SU-DHL-6 (cell line): ENCODE measurements at regions not wholly inside any gene's neighbourhood (a gene's known extent, or its start where the extent isn't known, plus 50 kb on each side); places are given as distances from the start of the nearest gene placed in this dataset.

ENCODE experiments used
- H2AFZ ChIP-seq: fragments of 200-600 bp; sonication (generic); 2 replicates; pipeline ENCODE4 v1.6.1; 2014; ENCODE audit warnings: low read depth, mild to moderate bottlenecking, moderate library complexity, mixed read lengths, antibody characterized with exemption, low read length; ENCODE audit not compliant: severe bottlenecking
- H3F3A ChIP-seq: fragments of 200-600 bp; shearing (Covaris generic); 2 replicates; pipeline ENCODE4 v1.6.0; 2016; ENCODE audit warnings: antibody characterized with exemption, mild to moderate bottlenecking; ENCODE audit not compliant: insufficient read depth
- H3K27ac ChIP-seq: fragments of 200-600 bp; sonication (generic); 2 replicates; pipeline ENCODE4 v1.5.1; 2016; ENCODE audit warnings: low read depth, mild to moderate bottlenecking, low read length, moderate library complexity, mixed read lengths
- H3K27me3 ChIP-seq: fragments of 200-600 bp; sonication (generic), shearing (Covaris generic); 2 replicates; pipeline ENCODE4 v1.6.0; 2014; ENCODE audit warnings: mild to moderate bottlenecking, low read length
- H3K36me3 ChIP-seq: fragments of 200-600 bp; sonication (generic); 2 replicates; pipeline ENCODE4 v1.6.1; 2014; ENCODE audit warnings: mild to moderate bottlenecking, low read length, mixed read lengths
- H3K4me2 ChIP-seq: fragments of 300-600, 200-600 bp; shearing (Covaris generic), sonication (generic); 2 replicates; pipeline ENCODE4 v1.6.0; 2014; ENCODE audit warnings: low read length, low read depth, mild to moderate bottlenecking; ENCODE audit not compliant: poor library complexity, severe bottlenecking
- H3K4me3 ChIP-seq: fragments of 200-600 bp; sonication (generic); 2 replicates; pipeline ENCODE4 v1.5.1; 2014; ENCODE audit warnings: antibody characterized with exemption, low read length, mild to moderate bottlenecking, mixed read lengths; ENCODE audit not compliant: insufficient read depth, poor library complexity, severe bottlenecking
- H3K79me2 ChIP-seq: fragments of 200-600 bp; sonication (generic); 2 replicates; pipeline ENCODE4 v1.6.1; 2014; ENCODE audit warnings: mild to moderate bottlenecking, low read length, moderate library complexity; ENCODE audit not compliant: insufficient read depth
- H3K9ac ChIP-seq: fragments of 200-600 bp; sonication (generic); 2 replicates; pipeline ENCODE4 v1.7.0; 2014; ENCODE audit warnings: mild to moderate bottlenecking, low read length
- H3K9me2 ChIP-seq: fragments of 200-600 bp; sonication (generic); replicated peaks from 2 replicates; pipeline ENCODE4 v1.6.1; 2014; ENCODE audit warnings: low read length; ENCODE audit not compliant: insufficient read depth
- H3K9me3 ChIP-seq: fragments of 200-600 bp; sonication (generic); 2 replicates; pipeline ENCODE4 v1.6.1; 2014; ENCODE audit warnings: low read length, mixed read lengths; ENCODE audit not compliant: insufficient read depth
- H4K20me1 ChIP-seq: fragments of 200-600 bp; sonication (generic); 2 replicates; pipeline ENCODE4 v1.6.1; 2014; ENCODE audit warnings: low read depth, mild to moderate bottlenecking, antibody characterized with exemption, low read length, moderate library complexity, mixed read lengths
- EZH2phosphoT487 ChIP-seq: fragments of 200-600 bp; sonication (generic), shearing (Covaris generic); conservative IDR thresholded peaks from 2 replicates; pipeline ENCODE4 v1.6.1; 2018; ENCODE audit warnings: mild to moderate bottlenecking, antibody characterized with exemption, low read length, moderate library complexity, mixed read lengths
- TF ChIP-seq, protein P1 (sequence below): fragments of 200-600 bp; sonication (generic); IDR thresholded peaks from one replicate; pipeline ENCODE4 v1.5.1; 2017; ENCODE audit warnings: antibody characterized with exemption, mild to moderate bottlenecking, low read length, moderate library complexity; ENCODE audit not compliant: insufficient read depth, poor library complexity, severe bottlenecking

DNA sequence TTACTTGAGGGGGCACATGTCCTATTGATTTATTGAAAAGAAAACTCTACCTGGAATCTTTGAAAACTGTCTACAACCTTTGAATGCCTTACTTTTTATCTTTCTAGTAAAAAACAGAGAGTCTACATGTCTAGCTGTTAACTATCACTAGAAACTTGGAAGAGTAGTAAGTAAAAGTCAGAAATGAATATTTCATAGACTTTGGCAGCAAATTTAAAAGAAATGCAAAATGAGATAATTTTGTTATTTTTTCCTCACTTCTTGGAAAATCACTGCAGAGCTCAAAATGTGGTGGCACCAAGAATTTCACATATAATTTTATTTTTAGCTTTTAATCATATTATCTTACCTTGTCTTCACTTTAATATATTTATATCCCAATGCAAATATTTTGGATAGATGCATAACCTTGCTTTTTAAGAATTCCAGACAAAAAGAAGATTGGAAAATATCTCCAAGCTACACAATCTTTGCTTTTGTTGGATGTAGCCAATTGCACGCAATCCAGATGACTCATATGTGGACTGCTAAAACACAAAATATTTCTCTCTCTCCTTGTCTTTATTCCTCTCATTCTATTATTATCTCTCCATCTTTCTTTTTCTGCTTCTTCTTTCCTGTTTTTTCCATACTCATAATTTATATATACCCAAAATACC, 92.2 kb upstream of the DSEL start:
- Histone ChIP-seq H3K27me3 (no peaks in the 10 kb centered on the region), H3K4me3 (no peak overlapping the region), H3K4me2 (no peak overlapping the region), H3K9me3 (no peaks in the 10 kb centered on the region), H4K20me1 (no peaks in the 10 kb centered on the region), H3K27ac (no peak overlapping the region), H3K36me3 (no peaks in the 10 kb centered on the region), H3K9ac (no peak overlapping the region), H3F3A (no peaks in the 10 kb centered on the region), H2AFZ (no peak overlapping the region), H3K9me2 (no peaks in the 10 kb centered on the region), H3K79me2 (no peaks in the 10 kb centered on the region)
- TF ChIP-seq, protein P1, sequence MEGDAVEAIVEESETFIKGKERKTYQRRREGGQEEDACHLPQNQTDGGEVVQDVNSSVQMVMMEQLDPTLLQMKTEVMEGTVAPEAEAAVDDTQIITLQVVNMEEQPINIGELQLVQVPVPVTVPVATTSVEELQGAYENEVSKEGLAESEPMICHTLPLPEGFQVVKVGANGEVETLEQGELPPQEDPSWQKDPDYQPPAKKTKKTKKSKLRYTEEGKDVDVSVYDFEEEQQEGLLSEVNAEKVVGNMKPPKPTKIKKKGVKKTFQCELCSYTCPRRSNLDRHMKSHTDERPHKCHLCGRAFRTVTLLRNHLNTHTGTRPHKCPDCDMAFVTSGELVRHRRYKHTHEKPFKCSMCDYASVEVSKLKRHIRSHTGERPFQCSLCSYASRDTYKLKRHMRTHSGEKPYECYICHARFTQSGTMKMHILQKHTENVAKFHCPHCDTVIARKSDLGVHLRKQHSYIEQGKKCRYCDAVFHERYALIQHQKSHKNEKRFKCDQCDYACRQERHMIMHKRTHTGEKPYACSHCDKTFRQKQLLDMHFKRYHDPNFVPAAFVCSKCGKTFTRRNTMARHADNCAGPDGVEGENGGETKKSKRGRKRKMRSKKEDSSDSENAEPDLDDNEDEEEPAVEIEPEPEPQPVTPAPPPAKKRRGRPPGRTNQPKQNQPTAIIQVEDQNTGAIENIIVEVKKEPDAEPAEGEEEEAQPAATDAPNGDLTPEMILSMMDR, result no peak
- TF ChIP-seq EZH2phosphoT487, result no peak

- no peaks in the 10 kb centered on the region for H3K9me2 ChIP-seq
- H2AFZ ChIP-seq, result no peak overlapping the region
- no peak overlapping the region for H3K9ac ChIP-seq
- H3K9me3 ChIP-seq, result no peaks in the 10 kb centered on the region
- H3K4me3 ChIP-seq, result no peak overlapping the region
- no peaks in the 10 kb centered on the region for H4K20me1 ChIP-seq
- no peaks in the 10 kb centered on the region for H3K27me3 ChIP-seq
- TF ChIP-seq, protein P1, result no peak
- no peak for TF ChIP-seq EZH2phosphoT487
- no peaks in the 10 kb centered on the region for H3K36me3 ChIP-seq
- H3K27ac ChIP-seq, result no peak overlapping the region
- no peaks in the 10 kb centered on the region for H3F3A ChIP-seq
- no peak overlapping the region for H3K4me2 ChIP-seq
- H3K79me2 ChIP-seq, result no peaks in the 10 kb centered on the region
These were observed 91.7 kb upstream of the DSEL start for GRCh38 chr18:67608191-67608590.

DNA sequence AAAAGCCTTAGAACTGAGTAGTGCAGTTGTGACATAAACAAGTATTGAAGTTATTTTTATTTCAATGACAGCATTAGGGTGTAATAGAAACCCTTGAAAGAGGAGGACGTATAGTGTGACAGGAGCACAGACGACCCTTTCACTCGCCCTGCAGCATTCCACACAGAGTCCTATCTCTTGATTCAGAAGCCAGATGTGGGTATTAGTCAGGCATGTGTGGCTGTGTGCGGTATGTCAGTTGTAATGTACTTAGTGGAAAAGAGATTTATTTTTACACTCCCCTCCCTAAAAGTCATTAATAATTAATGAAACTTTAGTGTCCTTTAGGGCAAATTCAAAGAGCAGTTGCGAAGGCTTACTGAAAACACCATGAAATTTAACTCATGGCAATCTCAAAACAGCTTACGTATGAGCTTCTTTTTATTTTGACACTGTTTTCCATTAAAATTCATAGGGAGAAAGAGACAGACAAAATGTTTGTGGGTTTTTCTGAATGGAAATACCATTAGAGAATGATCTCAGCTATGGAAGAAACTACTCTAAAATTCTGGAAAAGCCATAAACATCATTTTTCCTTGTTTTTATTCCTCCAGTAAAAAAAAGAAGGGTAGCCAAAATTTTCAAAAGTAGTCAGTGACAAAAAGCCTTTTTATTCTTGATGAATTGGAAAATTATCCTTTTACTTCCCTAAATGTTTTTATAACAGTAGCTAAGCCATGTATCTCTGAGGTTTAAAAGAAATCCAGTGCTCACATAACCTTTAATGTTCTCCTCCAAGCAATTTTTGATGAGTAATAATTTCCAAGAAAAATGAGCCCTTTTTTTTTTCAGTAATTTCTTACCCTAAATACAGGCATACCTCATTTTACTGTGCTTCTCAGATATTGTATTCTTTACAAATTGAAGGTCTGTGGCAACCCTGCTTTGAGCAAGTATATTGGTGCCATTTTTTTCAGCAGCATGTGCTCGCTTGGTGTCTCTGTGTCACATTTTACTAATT, 84.0 kb upstream of the DSEL start:
- no peak overlapping the region for H3K27ac ChIP-seq
- no peaks in the 10 kb centered on the region; the same call in 1 of the 2 replicates for H3K9me3 ChIP-seq
- no peaks in the 10 kb centered on the region for H3K79me2 ChIP-seq
- H3F3A ChIP-seq, result no peaks in the 10 kb centered on the region
- H3K4me3 ChIP-seq, result no peak overlapping the region
- H3K27me3 ChIP-seq, result no peaks in the 10 kb centered on the region
- TF ChIP-seq EZH2phosphoT487, result no peak
- TF ChIP-seq, protein P1, result no peak
- no peaks in the 10 kb centered on the region for H3K36me3 ChIP-seq
- H4K20me1 ChIP-seq, result no peaks in the 10 kb centered on the region
- H3K4me2 ChIP-seq, result no peak overlapping the region
- no peak overlapping the region for H2AFZ ChIP-seq
- no peak overlapping the region for H3K9ac ChIP-seq
- no peaks in the 10 kb centered on the region for H3K9me2 ChIP-seq
